GM12878 (cell line): ENCODE measurements at regions not wholly inside any gene's neighbourhood (a gene's known extent, or its start where the extent isn't known, plus 50 kb on each side); places are given as distances from the start of the nearest gene placed in this dataset.

Experiments
- GABPA ChIP-seq: IDR thresholded peaks from 2 replicates; pipeline ENCODE4 v1.6.1; 2014; ENCODE audit warnings: antibody characterized with exemption, low read depth, mild to moderate bottlenecking, inconsistent platforms
- NBN ChIP-seq: fragments of 450-650 bp; IDR thresholded peaks from 2 replicates; pipeline ENCODE4 v1.6.1; 2016
- RAD21 ChIP-seq: IDR thresholded peaks from 2 replicates; pipeline ENCODE4 v1.6.1; 2011; ENCODE audit warnings: mild to moderate bottlenecking, low read depth, low read length, moderate library complexity; ENCODE audit not compliant: insufficient read depth
- RBBP5 ChIP-seq: fragments of 200-600 bp; sonication (generic); conservative IDR thresholded peaks from 2 replicates; pipeline ENCODE4 v1.6.1; 2016
- RCOR1 ChIP-seq: conservative IDR thresholded peaks from 2 replicates; pipeline ENCODE4 v1.6.1; 2012; ENCODE audit warnings: low read depth, low read length, improper control_type of control experiment
- SRF ChIP-seq, 2 experiments: IDR thresholded peaks; 2 replicates each; pipeline ENCODE4 v1.6.1; 2011; ENCODE audit warnings: low read depth in 2 of 2, low read length in 2 of 2, mild to moderate bottlenecking in 1 of 2, moderate library complexity in 1 of 2
- TARDBP ChIP-seq: IDR thresholded peaks from 2 replicates; pipeline ENCODE4 v1.6.1; 2016; ENCODE audit warnings: borderline replicate concordance
- ZNF217 ChIP-seq: fragments of 450-650 bp; IDR thresholded peaks from 2 replicates; pipeline ENCODE4 v1.6.1; 2017; ENCODE audit warnings: antibody characterized with exemption, mild to moderate bottlenecking
- ZZZ3 ChIP-seq: IDR thresholded peaks from 2 replicates; pipeline ENCODE4 v1.6.1; 2011; ENCODE audit warnings: low read depth; ENCODE audit not compliant: control insufficient read depth, insufficient read length
- TF ChIP-seq, protein P1 (sequence below): fragments of 450-650 bp; IDR thresholded peaks from 2 replicates; pipeline ENCODE4 v1.6.1; 2017; ENCODE audit warnings: mild to moderate bottlenecking
- TF ChIP-seq, protein P2 (sequence below), 3 experiments: IDR thresholded peaks in 2 of 3; conservative IDR thresholded peaks in 1 of 3; 2 replicates each; pipeline ENCODE4 v1.5.1; 2011; ENCODE audit warnings: low read depth in 3 of 3, low read length in 3 of 3, mild to moderate bottlenecking in 3 of 3, control low read depth in 2 of 3, moderate library complexity in 2 of 3, inconsistent platforms in 1 of 3, mixed read lengths in 1 of 3; ENCODE audit not compliant: control insufficient read depth in 2 of 3, insufficient read depth in 1 of 3; ENCODE audit errors: extremely low read depth in 1 of 3
- TF ChIP-seq, protein P3 (sequence below): fragments of 450-650 bp; conservative IDR thresholded peaks from 2 replicates; pipeline ENCODE4 v1.6.1; 2017; ENCODE audit warnings: mild to moderate bottlenecking, moderate library complexity
- TF ChIP-seq, protein P4 (sequence below): fragments of 450-650 bp; IDR thresholded peaks from 2 replicates; pipeline ENCODE4 v1.6.1; 2018; ENCODE audit warnings: borderline replicate concordance, mild to moderate bottlenecking; ENCODE audit not compliant: partially characterized antibody

DNA sequence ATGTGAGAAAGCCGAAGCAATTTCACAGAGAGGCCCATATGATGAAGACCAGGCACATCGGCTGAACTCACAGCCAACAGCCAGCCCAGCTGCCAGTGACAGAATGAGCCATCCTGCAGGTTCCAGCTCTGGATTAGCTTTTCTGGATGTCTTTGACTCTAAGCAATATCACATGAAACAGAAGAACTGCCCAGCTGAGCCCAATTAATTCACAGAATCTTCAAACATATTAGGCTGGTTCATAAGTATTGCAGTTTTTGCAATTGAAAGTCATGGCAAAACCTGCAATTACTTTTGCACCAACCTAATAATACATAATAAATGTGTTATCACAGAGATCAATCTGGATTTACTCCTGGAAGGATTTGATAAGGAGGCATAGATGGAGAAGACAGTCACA, 299.9 kb downstream of the RAB28 start:
- no peak for TF ChIP-seq GABPA
- TF ChIP-seq TARDBP: no peak
- no peak for TF ChIP-seq RCOR1
- TF ChIP-seq, protein P1, sequence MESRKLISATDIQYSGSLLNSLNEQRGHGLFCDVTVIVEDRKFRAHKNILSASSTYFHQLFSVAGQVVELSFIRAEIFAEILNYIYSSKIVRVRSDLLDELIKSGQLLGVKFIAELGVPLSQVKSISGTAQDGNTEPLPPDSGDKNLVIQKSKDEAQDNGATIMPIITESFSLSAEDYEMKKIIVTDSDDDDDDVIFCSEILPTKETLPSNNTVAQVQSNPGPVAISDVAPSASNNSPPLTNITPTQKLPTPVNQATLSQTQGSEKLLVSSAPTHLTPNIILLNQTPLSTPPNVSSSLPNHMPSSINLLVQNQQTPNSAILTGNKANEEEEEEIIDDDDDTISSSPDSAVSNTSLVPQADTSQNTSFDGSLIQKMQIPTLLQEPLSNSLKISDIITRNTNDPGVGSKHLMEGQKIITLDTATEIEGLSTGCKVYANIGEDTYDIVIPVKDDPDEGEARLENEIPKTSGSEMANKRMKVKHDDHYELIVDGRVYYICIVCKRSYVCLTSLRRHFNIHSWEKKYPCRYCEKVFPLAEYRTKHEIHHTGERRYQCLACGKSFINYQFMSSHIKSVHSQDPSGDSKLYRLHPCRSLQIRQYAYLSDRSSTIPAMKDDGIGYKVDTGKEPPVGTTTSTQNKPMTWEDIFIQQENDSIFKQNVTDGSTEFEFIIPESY: no peak
- TF ChIP-seq RBBP5: no peak
- no peak for TF ChIP-seq RAD21
- TF ChIP-seq SRF (IDR thresholded peaks at IDR 0.05; ENCODE audit: low read depth in 2 of 2, low read length in 2 of 2): no peak
- TF ChIP-seq, protein P2, sequence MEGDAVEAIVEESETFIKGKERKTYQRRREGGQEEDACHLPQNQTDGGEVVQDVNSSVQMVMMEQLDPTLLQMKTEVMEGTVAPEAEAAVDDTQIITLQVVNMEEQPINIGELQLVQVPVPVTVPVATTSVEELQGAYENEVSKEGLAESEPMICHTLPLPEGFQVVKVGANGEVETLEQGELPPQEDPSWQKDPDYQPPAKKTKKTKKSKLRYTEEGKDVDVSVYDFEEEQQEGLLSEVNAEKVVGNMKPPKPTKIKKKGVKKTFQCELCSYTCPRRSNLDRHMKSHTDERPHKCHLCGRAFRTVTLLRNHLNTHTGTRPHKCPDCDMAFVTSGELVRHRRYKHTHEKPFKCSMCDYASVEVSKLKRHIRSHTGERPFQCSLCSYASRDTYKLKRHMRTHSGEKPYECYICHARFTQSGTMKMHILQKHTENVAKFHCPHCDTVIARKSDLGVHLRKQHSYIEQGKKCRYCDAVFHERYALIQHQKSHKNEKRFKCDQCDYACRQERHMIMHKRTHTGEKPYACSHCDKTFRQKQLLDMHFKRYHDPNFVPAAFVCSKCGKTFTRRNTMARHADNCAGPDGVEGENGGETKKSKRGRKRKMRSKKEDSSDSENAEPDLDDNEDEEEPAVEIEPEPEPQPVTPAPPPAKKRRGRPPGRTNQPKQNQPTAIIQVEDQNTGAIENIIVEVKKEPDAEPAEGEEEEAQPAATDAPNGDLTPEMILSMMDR (IDR thresholded peaks at IDR 0.05 in 2 of 3, conservative IDR thresholded peaks at IDR 0.05 in 1 of 3; ENCODE audit: control insufficient read depth in 2 of 3, extremely low read depth in 1 of 3, insufficient read depth in 1 of 3, low read depth in 3 of 3, low read length in 3 of 3): no peak
- TF ChIP-seq NBN: no peak
- TF ChIP-seq ZZZ3: no peak
- TF ChIP-seq, protein P3, sequence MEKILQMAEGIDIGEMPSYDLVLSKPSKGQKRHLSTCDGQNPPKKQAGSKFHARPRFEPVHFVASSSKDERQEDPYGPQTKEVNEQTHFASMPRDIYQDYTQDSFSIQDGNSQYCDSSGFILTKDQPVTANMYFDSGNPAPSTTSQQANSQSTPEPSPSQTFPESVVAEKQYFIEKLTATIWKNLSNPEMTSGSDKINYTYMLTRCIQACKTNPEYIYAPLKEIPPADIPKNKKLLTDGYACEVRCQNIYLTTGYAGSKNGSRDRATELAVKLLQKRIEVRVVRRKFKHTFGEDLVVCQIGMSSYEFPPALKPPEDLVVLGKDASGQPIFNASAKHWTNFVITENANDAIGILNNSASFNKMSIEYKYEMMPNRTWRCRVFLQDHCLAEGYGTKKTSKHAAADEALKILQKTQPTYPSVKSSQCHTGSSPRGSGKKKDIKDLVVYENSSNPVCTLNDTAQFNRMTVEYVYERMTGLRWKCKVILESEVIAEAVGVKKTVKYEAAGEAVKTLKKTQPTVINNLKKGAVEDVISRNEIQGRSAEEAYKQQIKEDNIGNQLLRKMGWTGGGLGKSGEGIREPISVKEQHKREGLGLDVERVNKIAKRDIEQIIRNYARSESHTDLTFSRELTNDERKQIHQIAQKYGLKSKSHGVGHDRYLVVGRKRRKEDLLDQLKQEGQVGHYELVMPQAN: no peak
- TF ChIP-seq ZNF217: no peak
- TF ChIP-seq, protein P4, sequence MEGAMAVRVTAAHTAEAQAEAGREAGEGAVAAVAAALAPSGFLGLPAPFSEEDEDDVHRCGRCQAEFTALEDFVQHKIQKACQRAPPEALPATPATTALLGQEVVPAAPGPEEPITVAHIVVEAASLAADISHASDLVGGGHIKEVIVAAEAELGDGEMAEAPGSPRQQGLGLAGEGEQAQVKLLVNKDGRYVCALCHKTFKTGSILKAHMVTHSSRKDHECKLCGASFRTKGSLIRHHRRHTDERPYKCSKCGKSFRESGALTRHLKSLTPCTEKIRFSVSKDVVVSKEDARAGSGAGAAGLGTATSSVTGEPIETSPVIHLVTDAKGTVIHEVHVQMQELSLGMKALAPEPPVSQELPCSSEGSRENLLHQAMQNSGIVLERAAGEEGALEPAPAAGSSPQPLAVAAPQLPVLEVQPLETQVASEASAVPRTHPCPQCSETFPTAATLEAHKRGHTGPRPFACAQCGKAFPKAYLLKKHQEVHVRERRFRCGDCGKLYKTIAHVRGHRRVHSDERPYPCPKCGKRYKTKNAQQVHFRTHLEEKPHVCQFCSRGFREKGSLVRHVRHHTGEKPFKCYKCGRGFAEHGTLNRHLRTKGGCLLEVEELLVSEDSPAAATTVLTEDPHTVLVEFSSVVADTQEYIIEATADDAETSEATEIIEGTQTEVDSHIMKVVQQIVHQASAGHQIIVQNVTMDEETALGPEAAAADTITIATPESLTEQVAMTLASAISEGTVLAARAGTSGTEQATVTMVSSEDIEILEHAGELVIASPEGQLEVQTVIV: no peak
